ENCODE measurements at regions not wholly inside any gene's neighbourhood (a gene's known extent, or its start where the extent isn't known, plus 50 kb on each side); places are given as distances from the start of the nearest gene placed in this dataset.

GRCh38 chr2:60678551-60678950 is 77.5 kb upstream of the PAPOLG start:
- no peak for TF ChIP-seq CTCF (IDR thresholded peaks at IDR 0.05)
- Histone ChIP-seq H3K27ac (ENCODE audit: low read depth in 1 of 2, low read length in 2 of 2) (no peak overlapping the region), H3K4me3 (ENCODE audit: low read length) (no peak overlapping the region), H3K4me1 (ENCODE audit: insufficient read depth, low read length) (peaks cover 3% of the 10 kb centered on the region), H3K9me3 (ENCODE audit: control insufficient read depth in 1 of 2, insufficient read depth in 1 of 2, low read length in 2 of 2) (no peaks in the 10 kb centered on the region), H3K27me3 (ENCODE audit: control insufficient read depth in 1 of 2, insufficient read depth in 2 of 2, low read length in 2 of 2) (peaks cover 3 to 5% of the 10 kb centered on the region in 2 experiments), H3K36me3 (ENCODE audit: insufficient read depth, low read length) (no peaks in the 10 kb centered on the region)
- Mint-ChIP-seq H3K27me3 (peaks cover 16% of the 10 kb centered on the region), H3K4me3 (no peak overlapping the region), H3K9me3 (no peaks in the 10 kb centered on the region), H3K36me3 (ENCODE audit: low read depth) (no peaks in the 10 kb centered on the region), H3K27ac (no peak overlapping the region), H3K4me1 (ENCODE audit: low read depth) (no peaks in the 10 kb centered on the region)
- ATAC-seq (ENCODE audit: poor library complexity) = no peak
- POLR2A ChIA-PET = no interaction called here
- CTCF ChIA-PET = no interaction called here
- no peak for DNase-seq
- intact Hi-C loops (cut with DNase I, micrococcal nuclease) = no loop called here

DNA sequence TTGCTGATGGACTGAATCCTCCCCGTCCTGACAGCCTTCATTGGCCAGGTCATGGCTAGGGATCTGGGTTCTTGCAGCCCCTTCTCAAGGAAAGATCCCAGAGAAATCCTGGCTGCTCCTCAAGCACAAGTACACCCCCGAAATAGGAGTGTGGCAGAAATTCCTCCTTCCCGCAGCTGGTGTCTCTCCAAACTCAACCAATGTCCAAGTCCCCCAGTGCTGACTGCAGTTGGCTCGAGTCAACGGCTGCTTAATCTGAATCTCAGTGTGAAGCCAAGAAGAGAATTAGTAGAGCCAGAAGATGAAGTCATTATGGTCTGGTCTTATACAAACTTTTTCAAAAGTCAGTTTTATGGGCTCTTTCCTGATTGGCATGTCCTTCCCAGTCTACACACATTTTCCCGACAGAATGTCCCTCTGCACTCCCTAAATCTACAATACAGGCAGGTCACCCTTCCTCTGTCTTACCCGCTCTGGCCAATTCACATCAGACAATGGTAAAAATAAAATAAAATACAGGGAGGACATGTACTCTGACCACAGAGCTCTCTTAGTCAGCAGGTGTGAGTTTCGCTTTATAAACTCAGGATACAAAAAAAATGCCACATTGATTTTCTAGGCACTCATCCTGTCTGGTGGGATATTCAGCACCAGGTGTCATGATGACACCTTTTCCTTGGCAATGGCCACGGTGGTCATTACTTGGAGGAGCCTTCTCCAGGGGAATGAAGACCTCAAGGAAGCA is 76.9 kb upstream of the PAPOLG start:
- TF ChIP-seq CTCF (IDR thresholded peaks at IDR 0.05) = no peak
- Histone ChIP-seq H3K27ac (ENCODE audit: low read depth in 1 of 2, low read length in 2 of 2) (no peak overlapping the region), H3K36me3 (ENCODE audit: insufficient read depth, low read length) (no peaks in the 10 kb centered on the region), H3K9me3 (ENCODE audit: control insufficient read depth in 1 of 2, insufficient read depth in 1 of 2, low read length in 2 of 2) (no peaks in the 10 kb centered on the region), H3K4me3 (ENCODE audit: low read length) (no peak overlapping the region), H3K4me1 (ENCODE audit: insufficient read depth, low read length) (peaks cover 3% of the 10 kb centered on the region), H3K27me3 (ENCODE audit: control insufficient read depth in 1 of 2, insufficient read depth in 2 of 2, low read length in 2 of 2) (peaks cover 3 to 5% of the 10 kb centered on the region in 2 experiments)
- Mint-ChIP-seq H3K4me1 (ENCODE audit: low read depth) (no peaks in the 10 kb centered on the region), H3K27me3 (peaks cover 16% of the 10 kb centered on the region), H3K4me3 (no peak overlapping the region), H3K9me3 (no peaks in the 10 kb centered on the region), H3K27ac (no peak overlapping the region), H3K36me3 (ENCODE audit: low read depth) (no peaks in the 10 kb centered on the region)
- CTCF ChIA-PET = no interaction called here
- ATAC-seq (ENCODE audit: poor library complexity) = no peak
- DNase-seq = no peak
- intact Hi-C loops (cut with DNase I, micrococcal nuclease) = no loop called here
- POLR2A ChIA-PET = no interaction called here

GRCh38 chr2:60693551-60693950 is 62.5 kb upstream of the PAPOLG start:
- no peaks in the 10 kb centered on the region for H3K4me1 ChIP-seq (ENCODE audit: insufficient read depth, low read length)
- ATAC-seq (ENCODE audit: poor library complexity) (no peak), DNase-seq (no peak)
- no peaks in the 10 kb centered on the region for H3K4me1 Mint-ChIP-seq (ENCODE audit: low read depth)
- no peaks in the 10 kb centered on the region for H3K36me3 Mint-ChIP-seq (ENCODE audit: low read depth)
- intact Hi-C loops (cut with DNase I, micrococcal nuclease) = no loop called here
- no peak overlapping the region for H3K4me3 ChIP-seq (ENCODE audit: low read length)
- no peak overlapping the region for H3K4me3 Mint-ChIP-seq
- no peaks in the 10 kb centered on the region for H3K9me3 Mint-ChIP-seq
- TF ChIP-seq CTCF (IDR thresholded peaks at IDR 0.05) = no peak
- no peak overlapping the region for H3K27ac Mint-ChIP-seq
- H3K27ac ChIP-seq (ENCODE audit: low read depth in 1 of 2, low read length in 2 of 2) = no peak overlapping the region
- H3K27me3 ChIP-seq (ENCODE audit: control insufficient read depth in 1 of 2, insufficient read depth in 2 of 2, low read length in 2 of 2) = peaks cover 0 to 2% of the 10 kb centered on the region in 2 experiments
- ChIA-PET CTCF (no interaction called here), POLR2A (interaction anchor here (0.6 kb wide), 1 partner anchor 8 kb away, joined by 3 read pairs; no protein-coding TSS in a partner anchor)
- H3K9me3 ChIP-seq (ENCODE audit: control insufficient read depth in 1 of 2, insufficient read depth in 1 of 2, low read length in 2 of 2) = no peaks in the 10 kb centered on the region
- H3K27me3 Mint-ChIP-seq = peaks cover 4% of the 10 kb centered on the region
- no peaks in the 10 kb centered on the region for H3K36me3 ChIP-seq (ENCODE audit: insufficient read depth, low read length)

All from CD4-positive, alpha-beta T cell (primary cell).